Panc1 (cell line): ENCODE measurements at regions not wholly inside any gene's neighbourhood (a gene's known extent, or its start where the extent isn't known, plus 50 kb on each side); places are given as distances from the start of the nearest gene placed in this dataset.

Source experiments
- ATAC-seq: fragments of 200-7000 bp; cut with Tn5 transposase; 2 replicates; pipeline ENCODE4 v1.9.1; 2020; ENCODE audit warnings: mild to moderate bottlenecking, moderate library complexity
- BruUV-seq: library from RNA; stranded (reverse); fragments of 400-500 nt; replicated peaks from 2 replicates; lab custom pipeline; 2021; lab: Mats Ljungman, UMichigan
- CTCF ChIA-PET: fragments of 300-600 bp; sonication (Branson Sonifier 250); formaldehyde crosslinking; loops from one replicate; lab custom pipeline; 2022; ENCODE audit warnings: antibody characterized with exemption; lab: Charles Lee
- POLR2A ChIA-PET: fragments of 300-600 bp; sonication (Branson Sonifier 250); formaldehyde crosslinking; loops from one replicate; lab custom pipeline; 2022; ENCODE audit warnings: antibody characterized with exemption; lab: Charles Lee
- DNase-seq: peaks from one replicate; pipeline ENCODE4 v3.0.0-alpha.2; 2010; ENCODE audit warnings: low read depth, low spot score
- H3K27ac ChIP-seq: 2 replicates; pipeline ENCODE4 v1.5.1; 2011; ENCODE audit warnings: mild to moderate bottlenecking, low read length, inconsistent platforms
- H3K27me3 ChIP-seq: fragments of 200-500 bp; sonication (Bioruptor generic); 2 replicates; pipeline ENCODE4 v1.6.0; 2014; ENCODE audit warnings: low read length, inconsistent platforms; ENCODE audit not compliant: control insufficient read depth, insufficient read depth
- H3K36me3 ChIP-seq: fragments of 200-500 bp; sonication (Bioruptor generic); 2 replicates; pipeline ENCODE4 v1.5.1; 2014; ENCODE audit warnings: inconsistent platforms, mild to moderate bottlenecking, low read length, moderate library complexity; ENCODE audit not compliant: control insufficient read depth, insufficient read depth
- H3K4me1 ChIP-seq: 2 replicates; pipeline ENCODE4 v1.5.1; 2011; ENCODE audit warnings: inconsistent platforms, mild to moderate bottlenecking, low read length, moderate library complexity; ENCODE audit not compliant: control insufficient read depth, insufficient read depth
- H3K4me3 ChIP-seq, 2 experiments: 2 replicates each; pipeline ENCODE4 v1.5.1; 2011 to 2012; ENCODE audit warnings: low read depth in 2 of 2, low read length in 2 of 2, mild to moderate bottlenecking in 2 of 2, inconsistent platforms in 1 of 2, moderate library complexity in 1 of 2
- H3K9me3 ChIP-seq: fragments of 200-500 bp; sonication (Bioruptor generic); 2 replicates; pipeline ENCODE4 v1.5.1; 2014; ENCODE audit warnings: low read depth, mild to moderate bottlenecking, inconsistent platforms, low read length, moderate library complexity; ENCODE audit not compliant: control insufficient read depth, insufficient read depth
- POLR2AphosphoS5 ChIP-seq: IDR thresholded peaks from 2 replicates; pipeline ENCODE4 v1.6.1; 2012; ENCODE audit warnings: mild to moderate bottlenecking, low read depth, low read length, moderate library complexity
- SIN3A ChIP-seq: IDR thresholded peaks from 2 replicates; pipeline ENCODE4 v1.6.1; 2012; ENCODE audit warnings: low read depth, mild to moderate bottlenecking, low read length, moderate library complexity, borderline replicate concordance; ENCODE audit not compliant: insufficient read depth
- TCF7L2 ChIP-seq: IDR thresholded peaks from 2 replicates; pipeline ENCODE4 v1.6.1; 2011; ENCODE audit warnings: mild to moderate bottlenecking, low read depth, low read length, inconsistent platforms
- in situ Hi-C: cut with HindIII; loops from 2 replicates; pipeline ENCODE4 v1.10.0; 2016; ENCODE audit warnings: low sequenced_read_pairs, low pct_unique_long_range_greater_than_20kb
- intact Hi-C: fragments of 100-400 bp; cut with micrococcal nuclease; formaldehyde crosslinking; loops from one replicate; pipeline ENCODE4 v1.10.0; 2022; ENCODE audit not compliant: unreplicated experiment
- TF ChIP-seq, protein P1 (sequence below): fragments of 450-650 bp; IDR thresholded peaks from 2 replicates; pipeline ENCODE4 v1.5.1; 2017; ENCODE audit warnings: mild to moderate bottlenecking
- TF ChIP-seq, protein P2 (sequence below), 2 experiments: IDR thresholded peaks; 2 replicates each; pipeline ENCODE4 v1.6.1; 2011 to 2012; ENCODE audit warnings: low read depth in 2 of 2, control low read depth in 1 of 2, low read length in 1 of 2, mild to moderate bottlenecking in 1 of 2, moderate library complexity in 1 of 2; ENCODE audit not compliant: insufficient read depth in 1 of 2

DNA sequence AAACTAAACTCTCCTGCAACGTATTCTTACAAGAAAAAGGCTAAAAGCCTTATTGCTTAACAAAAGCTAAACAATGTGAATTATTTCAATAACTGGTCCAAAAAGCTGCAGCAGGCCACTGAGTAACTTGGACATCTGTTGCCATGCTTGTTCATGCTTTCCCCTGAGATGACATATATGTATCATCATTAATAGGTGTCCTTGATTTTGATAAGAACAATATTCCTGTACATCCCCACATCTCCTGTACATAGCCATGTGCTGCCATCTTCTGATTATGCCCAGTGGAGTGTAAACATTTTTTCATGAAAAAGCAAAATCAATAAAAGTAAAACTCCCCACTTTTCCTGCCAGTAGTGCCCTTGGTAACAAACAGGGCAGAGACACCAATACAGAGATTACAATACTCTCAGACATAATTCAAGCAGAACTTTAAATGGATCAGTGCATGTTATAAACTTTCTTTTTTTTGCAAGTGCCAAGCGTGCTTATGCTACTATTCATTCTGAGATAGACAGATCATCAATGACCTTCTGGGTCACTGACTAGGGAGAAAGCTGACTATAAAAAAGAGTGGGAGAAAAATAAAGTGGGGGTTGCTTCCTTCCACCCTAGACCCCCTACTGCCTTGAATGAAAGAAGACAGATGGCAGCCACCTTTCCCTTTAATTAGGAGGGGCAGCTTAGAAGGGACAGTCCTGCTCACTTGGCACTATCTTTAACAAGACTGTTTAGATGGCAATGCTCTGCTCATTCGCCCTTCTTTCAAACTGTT lies 205.5 kb upstream of the KLF14 start:
- ATAC-seq (no peak; the same call in 1 of the 2 replicates), DNase-seq (no peak)
- Histone ChIP-seq H3K4me1 (peaks cover 70% of the 10 kb centered on the region), H3K27me3 (no peaks in the 10 kb centered on the region), H3K36me3 (peaks cover 6% of the 10 kb centered on the region), H3K9me3 (no peaks in the 10 kb centered on the region), H3K4me3 (peak overlapping the region; percentile 67 to 83), H3K27ac (peak overlapping the region; percentile 99)
- ChIA-PET POLR2A (interaction anchor here (0.5 to 1.2 kb wide), 6 partner anchors 8 to 43 kb away, joined by 3 to 7 read pairs (median 5); no protein-coding TSS in a partner anchor), CTCF (interaction anchor here (0.6 to 1.7 kb wide), 2 partner anchors 15 to 42 kb away, joined by 3 to 11 read pairs; no protein-coding TSS in a partner anchor)
- no TSS peak for BruUV-seq
- TF ChIP-seq, protein P1, sequence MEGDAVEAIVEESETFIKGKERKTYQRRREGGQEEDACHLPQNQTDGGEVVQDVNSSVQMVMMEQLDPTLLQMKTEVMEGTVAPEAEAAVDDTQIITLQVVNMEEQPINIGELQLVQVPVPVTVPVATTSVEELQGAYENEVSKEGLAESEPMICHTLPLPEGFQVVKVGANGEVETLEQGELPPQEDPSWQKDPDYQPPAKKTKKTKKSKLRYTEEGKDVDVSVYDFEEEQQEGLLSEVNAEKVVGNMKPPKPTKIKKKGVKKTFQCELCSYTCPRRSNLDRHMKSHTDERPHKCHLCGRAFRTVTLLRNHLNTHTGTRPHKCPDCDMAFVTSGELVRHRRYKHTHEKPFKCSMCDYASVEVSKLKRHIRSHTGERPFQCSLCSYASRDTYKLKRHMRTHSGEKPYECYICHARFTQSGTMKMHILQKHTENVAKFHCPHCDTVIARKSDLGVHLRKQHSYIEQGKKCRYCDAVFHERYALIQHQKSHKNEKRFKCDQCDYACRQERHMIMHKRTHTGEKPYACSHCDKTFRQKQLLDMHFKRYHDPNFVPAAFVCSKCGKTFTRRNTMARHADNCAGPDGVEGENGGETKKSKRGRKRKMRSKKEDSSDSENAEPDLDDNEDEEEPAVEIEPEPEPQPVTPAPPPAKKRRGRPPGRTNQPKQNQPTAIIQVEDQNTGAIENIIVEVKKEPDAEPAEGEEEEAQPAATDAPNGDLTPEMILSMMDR, result peak; percentile 15; the same call in 1 of the 2 replicates
- TF ChIP-seq POLR2AphosphoS5, result no peak
- no peak for TF ChIP-seq TCF7L2
- TF ChIP-seq, protein P2, sequence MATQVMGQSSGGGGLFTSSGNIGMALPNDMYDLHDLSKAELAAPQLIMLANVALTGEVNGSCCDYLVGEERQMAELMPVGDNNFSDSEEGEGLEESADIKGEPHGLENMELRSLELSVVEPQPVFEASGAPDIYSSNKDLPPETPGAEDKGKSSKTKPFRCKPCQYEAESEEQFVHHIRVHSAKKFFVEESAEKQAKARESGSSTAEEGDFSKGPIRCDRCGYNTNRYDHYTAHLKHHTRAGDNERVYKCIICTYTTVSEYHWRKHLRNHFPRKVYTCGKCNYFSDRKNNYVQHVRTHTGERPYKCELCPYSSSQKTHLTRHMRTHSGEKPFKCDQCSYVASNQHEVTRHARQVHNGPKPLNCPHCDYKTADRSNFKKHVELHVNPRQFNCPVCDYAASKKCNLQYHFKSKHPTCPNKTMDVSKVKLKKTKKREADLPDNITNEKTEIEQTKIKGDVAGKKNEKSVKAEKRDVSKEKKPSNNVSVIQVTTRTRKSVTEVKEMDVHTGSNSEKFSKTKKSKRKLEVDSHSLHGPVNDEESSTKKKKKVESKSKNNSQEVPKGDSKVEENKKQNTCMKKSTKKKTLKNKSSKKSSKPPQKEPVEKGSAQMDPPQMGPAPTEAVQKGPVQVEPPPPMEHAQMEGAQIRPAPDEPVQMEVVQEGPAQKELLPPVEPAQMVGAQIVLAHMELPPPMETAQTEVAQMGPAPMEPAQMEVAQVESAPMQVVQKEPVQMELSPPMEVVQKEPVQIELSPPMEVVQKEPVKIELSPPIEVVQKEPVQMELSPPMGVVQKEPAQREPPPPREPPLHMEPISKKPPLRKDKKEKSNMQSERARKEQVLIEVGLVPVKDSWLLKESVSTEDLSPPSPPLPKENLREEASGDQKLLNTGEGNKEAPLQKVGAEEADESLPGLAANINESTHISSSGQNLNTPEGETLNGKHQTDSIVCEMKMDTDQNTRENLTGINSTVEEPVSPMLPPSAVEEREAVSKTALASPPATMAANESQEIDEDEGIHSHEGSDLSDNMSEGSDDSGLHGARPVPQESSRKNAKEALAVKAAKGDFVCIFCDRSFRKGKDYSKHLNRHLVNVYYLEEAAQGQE (IDR thresholded peaks at IDR 0.05; ENCODE audit: insufficient read depth in 1 of 2, low read depth in 2 of 2, low read length in 1 of 2), result no peak
- TF ChIP-seq SIN3A, result no peak
- intact Hi-C loops, result loop anchor here (5.0 kb wide), 1 partner anchor 42 kb away; no protein-coding TSS in a partner anchor
- in situ Hi-C loops, result no loop called here

DNA sequence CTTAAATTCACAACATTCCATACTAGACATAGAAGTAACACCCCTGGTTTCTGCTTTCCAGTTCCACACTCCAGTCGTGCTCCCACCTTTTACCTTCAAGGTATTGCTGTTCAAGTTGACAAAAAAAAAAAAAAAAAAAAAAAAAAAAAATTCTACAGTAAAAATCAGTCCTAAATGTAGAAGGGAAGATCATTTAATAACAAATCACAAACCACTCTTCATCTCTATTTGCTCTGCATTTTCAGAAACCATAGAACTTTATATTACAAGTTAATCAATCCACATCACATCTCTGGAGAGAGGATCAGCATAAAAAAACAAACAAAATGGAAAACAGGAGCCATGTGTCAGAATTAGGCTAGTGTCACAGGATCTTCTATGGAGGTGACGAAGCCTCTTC lies 206.3 kb upstream of the KLF14 start:
- POLR2A ChIA-PET, result interaction anchor here (0.7 to 1.2 kb wide), 3 partner anchors 9 to 29 kb away, joined by 3 to 7 read pairs (median 5); no protein-coding TSS in a partner anchor
- CTCF ChIA-PET, result interaction anchor here (0.6 kb wide), 1 partner anchor 15 kb away, joined by 3 read pairs; no protein-coding TSS in a partner anchor
- Histone ChIP-seq H3K27ac (peak overlapping the region; percentile 99), H3K4me3 (peak overlapping the region; percentile 67 to 83), H3K27me3 (no peaks in the 10 kb centered on the region), H3K9me3 (no peaks in the 10 kb centered on the region), H3K36me3 (peaks cover 9% of the 10 kb centered on the region), H3K4me1 (peaks cover 74% of the 10 kb centered on the region)
- no peak for TF ChIP-seq SIN3A
- TF ChIP-seq POLR2AphosphoS5, result no peak
- TF ChIP-seq, protein P1, result no peak
- intact Hi-C loops (loop anchor here (5.0 kb wide), 1 partner anchor 43 kb away; no protein-coding TSS in a partner anchor), in situ Hi-C loops (no loop called here)
- DNase-seq (no peak), ATAC-seq (no peak)
- no TSS peak for BruUV-seq
